GM23338 (cell line): ENCODE measurements at regions not wholly inside any gene's neighbourhood (a gene's known extent, or its start where the extent isn't known, plus 50 kb on each side); places are given as distances from the start of the nearest gene placed in this dataset.

Experiments used
- ATAC-seq: fragments of 200-7000 bp; cut with Tn5 transposase; 3 replicates; pipeline ENCODE4 v1.9.1; 2020
- DNase-seq: peaks from one replicate; pipeline ENCODE4 v3.0.0-alpha.2; 2015; ENCODE audit warnings: low spot score
- H2AFZ ChIP-seq: fragments of 200-600 bp; sonication (generic); 2 replicates; pipeline ENCODE4 v1.8.0; 2016; ENCODE audit warnings: antibody characterized with exemption, mild to moderate bottlenecking, moderate library complexity
- H3F3A ChIP-seq: fragments of 200-600 bp; sonication (generic); replicated peaks from 2 replicates; pipeline ENCODE4 v1.8.0; 2017; ENCODE audit warnings: antibody characterized with exemption, mixed run types, low read depth
- H3K27ac ChIP-seq: fragments of 200-600 bp; sonication (generic); 2 replicates; pipeline ENCODE4 v1.6.1; 2016; ENCODE audit warnings: low read depth
- H3K27me3 ChIP-seq: fragments of 200-600 bp; sonication (generic); 2 replicates; pipeline ENCODE4 v1.8.0; 2016; ENCODE audit warnings: mild to moderate bottlenecking, mixed run types, moderate library complexity; ENCODE audit not compliant: insufficient read depth
- H3K36me3 ChIP-seq: fragments of 200-600 bp; sonication (generic); 2 replicates; pipeline ENCODE4 v1.8.0; 2016; ENCODE audit warnings: mild to moderate bottlenecking; ENCODE audit not compliant: insufficient read depth
- H3K4me1 ChIP-seq: fragments of 200-600 bp; sonication (generic); 2 replicates; pipeline ENCODE4 v1.8.0; 2016; ENCODE audit warnings: mild to moderate bottlenecking, moderate library complexity; ENCODE audit not compliant: insufficient read depth
- H3K4me2 ChIP-seq: fragments of 200-600 bp; sonication (generic); 2 replicates; pipeline ENCODE4 v1.7.1; 2017; ENCODE audit warnings: mixed run types
- H3K4me3 ChIP-seq: fragments of 200-600 bp; sonication (generic); 2 replicates; pipeline ENCODE4 v1.6.1; 2016; ENCODE audit warnings: mixed run types
- H3K79me2 ChIP-seq: fragments of 200-600 bp; sonication (generic); replicated peaks from 2 replicates; pipeline ENCODE4 v1.8.0; 2017; ENCODE audit warnings: mild to moderate bottlenecking; ENCODE audit not compliant: insufficient read depth
- H3K9me2 ChIP-seq: fragments of 200-600 bp; sonication (generic); 2 replicates; pipeline ENCODE4 v1.8.0; 2017; ENCODE audit not compliant: insufficient read depth
- H4K20me1 ChIP-seq: fragments of 200-600 bp; sonication (generic); replicated peaks from 2 replicates; pipeline ENCODE4 v1.8.0; 2017; ENCODE audit warnings: mild to moderate bottlenecking; ENCODE audit not compliant: insufficient read depth
- H3K27ac Mint-ChIP-seq: 2 replicates; pipeline ENCODE4 v1.8.0; 2020; ENCODE audit warnings: inconsistent platforms, mild to moderate bottlenecking, moderate library complexity, mixed read lengths
- H3K27me3 Mint-ChIP-seq: 3 replicates; pipeline ENCODE4 v1.8.0; 2022; ENCODE audit warnings: low read depth, mild to moderate bottlenecking, moderate library complexity, mixed read lengths, inconsistent platforms; ENCODE audit not compliant: insufficient read depth, poor library complexity
- H3K36me3 Mint-ChIP-seq: 3 replicates; pipeline ENCODE4 v1.8.0; 2021; ENCODE audit warnings: low read depth, mild to moderate bottlenecking, inconsistent platforms, moderate library complexity, mixed read lengths
- H3K4me1 Mint-ChIP-seq: 3 replicates; pipeline ENCODE4 v1.8.0; 2020; ENCODE audit warnings: mild to moderate bottlenecking, inconsistent platforms, mixed read lengths
- H3K4me3 Mint-ChIP-seq: 3 replicates; pipeline ENCODE4 v1.8.0; 2021; ENCODE audit warnings: moderate library complexity, mild to moderate bottlenecking, inconsistent platforms, mixed read lengths
- H3K9me3 Mint-ChIP-seq: 3 replicates; pipeline ENCODE4 v1.8.0; 2020; ENCODE audit warnings: moderate library complexity, mild to moderate bottlenecking, inconsistent platforms, mixed read lengths
- EZH2phosphoT487 ChIP-seq: fragments of 200-600 bp; sonication (generic); IDR thresholded peaks from one replicate; pipeline ENCODE4 v1.8.1; 2018; ENCODE audit warnings: antibody characterized with exemption; ENCODE audit not compliant: unreplicated experiment
- JUNB ChIP-seq: IDR thresholded peaks from one replicate; pipeline ENCODE4 v1.6.1; 2016; ENCODE audit warnings: antibody characterized with exemption; ENCODE audit not compliant: unreplicated experiment
- NANOG ChIP-seq: IDR thresholded peaks from 2 replicates; pipeline ENCODE4 v1.6.1; 2016; ENCODE audit warnings: antibody characterized with exemption, borderline replicate concordance
- ZNF331 ChIP-seq: fragments of 250-450 bp; sonication (Bioruptor Pico); IDR thresholded peaks from 2 replicates; pipeline ENCODE4 v1.5.0; 2020; ENCODE audit warnings: low read depth, mild to moderate bottlenecking, moderate library complexity
- TF ChIP-seq, protein P1 (sequence below): IDR thresholded peaks from 2 replicates; pipeline ENCODE4 v1.6.1; 2016; ENCODE audit warnings: antibody characterized with exemption
- TF ChIP-seq, protein P2 (sequence below): fragments of 250-450 bp; sonication (Bioruptor Pico); IDR thresholded peaks from 2 replicates; pipeline ENCODE4 v1.5.0; 2020; ENCODE audit warnings: mild to moderate bottlenecking, moderate library complexity
- TF ChIP-seq, protein P3 (sequence below), 2 experiments: fragments of 200-600 bp in 1 of 2; sonication (generic) in 1 of 2; conservative IDR thresholded peaks; 2 replicates each; pipeline versions ENCODE4 v1.5.1 to v1.6.1; 2016 to 2017; ENCODE audit warnings: antibody characterized with exemption in 2 of 2, low read depth in 2 of 2, mild to moderate bottlenecking in 2 of 2, moderate library complexity in 1 of 2

DNA sequence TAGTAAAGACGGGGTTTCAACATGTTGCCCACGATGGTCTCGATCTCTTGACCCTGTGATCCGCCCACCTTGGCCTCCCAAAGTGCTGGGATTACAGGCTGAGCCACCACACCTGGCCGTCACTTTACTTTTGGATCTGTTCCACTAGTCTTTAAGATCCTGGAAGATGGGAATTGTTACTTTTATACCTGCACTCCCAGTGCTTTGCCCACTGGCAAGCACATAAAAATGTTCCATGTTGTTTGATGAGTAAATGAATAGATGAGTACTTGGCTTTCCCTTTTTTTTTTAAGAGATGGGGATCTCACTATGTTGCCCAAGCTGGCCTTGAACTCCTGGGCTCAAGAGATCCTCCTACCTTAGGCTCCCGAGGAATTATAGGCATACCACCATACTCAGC lies 84.8 kb upstream of the SASH1 start:
- Histone ChIP-seq H4K20me1 (no peaks in the 10 kb centered on the region), H3K4me3 (no peak overlapping the region), H2AFZ (no peak overlapping the region), H3K36me3 (no peaks in the 10 kb centered on the region), H3F3A (no peaks in the 10 kb centered on the region), H3K4me1 (peaks cover 16% of the 10 kb centered on the region), H3K79me2 (no peaks in the 10 kb centered on the region), H3K27me3 (no peaks in the 10 kb centered on the region), H3K27ac (no peak overlapping the region), H3K4me2 (no peak overlapping the region), H3K9me2 (no peaks in the 10 kb centered on the region; the same call in 1 of the 2 replicates)
- no peaks in the 10 kb centered on the region for H3K9me3 Mint-ChIP-seq
- no peak for DNase-seq
- no peaks in the 10 kb centered on the region for H3K36me3 Mint-ChIP-seq
- TF ChIP-seq, protein P1, sequence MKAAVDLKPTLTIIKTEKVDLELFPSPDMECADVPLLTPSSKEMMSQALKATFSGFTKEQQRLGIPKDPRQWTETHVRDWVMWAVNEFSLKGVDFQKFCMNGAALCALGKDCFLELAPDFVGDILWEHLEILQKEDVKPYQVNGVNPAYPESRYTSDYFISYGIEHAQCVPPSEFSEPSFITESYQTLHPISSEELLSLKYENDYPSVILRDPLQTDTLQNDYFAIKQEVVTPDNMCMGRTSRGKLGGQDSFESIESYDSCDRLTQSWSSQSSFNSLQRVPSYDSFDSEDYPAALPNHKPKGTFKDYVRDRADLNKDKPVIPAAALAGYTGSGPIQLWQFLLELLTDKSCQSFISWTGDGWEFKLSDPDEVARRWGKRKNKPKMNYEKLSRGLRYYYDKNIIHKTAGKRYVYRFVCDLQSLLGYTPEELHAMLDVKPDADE, result no peak
- TF ChIP-seq EZH2phosphoT487 (no peak), JUNB (no peak), NANOG (no peak), ZNF331 (CRISPR knock-in tag) (no peak)
- TF ChIP-seq, protein P2, sequence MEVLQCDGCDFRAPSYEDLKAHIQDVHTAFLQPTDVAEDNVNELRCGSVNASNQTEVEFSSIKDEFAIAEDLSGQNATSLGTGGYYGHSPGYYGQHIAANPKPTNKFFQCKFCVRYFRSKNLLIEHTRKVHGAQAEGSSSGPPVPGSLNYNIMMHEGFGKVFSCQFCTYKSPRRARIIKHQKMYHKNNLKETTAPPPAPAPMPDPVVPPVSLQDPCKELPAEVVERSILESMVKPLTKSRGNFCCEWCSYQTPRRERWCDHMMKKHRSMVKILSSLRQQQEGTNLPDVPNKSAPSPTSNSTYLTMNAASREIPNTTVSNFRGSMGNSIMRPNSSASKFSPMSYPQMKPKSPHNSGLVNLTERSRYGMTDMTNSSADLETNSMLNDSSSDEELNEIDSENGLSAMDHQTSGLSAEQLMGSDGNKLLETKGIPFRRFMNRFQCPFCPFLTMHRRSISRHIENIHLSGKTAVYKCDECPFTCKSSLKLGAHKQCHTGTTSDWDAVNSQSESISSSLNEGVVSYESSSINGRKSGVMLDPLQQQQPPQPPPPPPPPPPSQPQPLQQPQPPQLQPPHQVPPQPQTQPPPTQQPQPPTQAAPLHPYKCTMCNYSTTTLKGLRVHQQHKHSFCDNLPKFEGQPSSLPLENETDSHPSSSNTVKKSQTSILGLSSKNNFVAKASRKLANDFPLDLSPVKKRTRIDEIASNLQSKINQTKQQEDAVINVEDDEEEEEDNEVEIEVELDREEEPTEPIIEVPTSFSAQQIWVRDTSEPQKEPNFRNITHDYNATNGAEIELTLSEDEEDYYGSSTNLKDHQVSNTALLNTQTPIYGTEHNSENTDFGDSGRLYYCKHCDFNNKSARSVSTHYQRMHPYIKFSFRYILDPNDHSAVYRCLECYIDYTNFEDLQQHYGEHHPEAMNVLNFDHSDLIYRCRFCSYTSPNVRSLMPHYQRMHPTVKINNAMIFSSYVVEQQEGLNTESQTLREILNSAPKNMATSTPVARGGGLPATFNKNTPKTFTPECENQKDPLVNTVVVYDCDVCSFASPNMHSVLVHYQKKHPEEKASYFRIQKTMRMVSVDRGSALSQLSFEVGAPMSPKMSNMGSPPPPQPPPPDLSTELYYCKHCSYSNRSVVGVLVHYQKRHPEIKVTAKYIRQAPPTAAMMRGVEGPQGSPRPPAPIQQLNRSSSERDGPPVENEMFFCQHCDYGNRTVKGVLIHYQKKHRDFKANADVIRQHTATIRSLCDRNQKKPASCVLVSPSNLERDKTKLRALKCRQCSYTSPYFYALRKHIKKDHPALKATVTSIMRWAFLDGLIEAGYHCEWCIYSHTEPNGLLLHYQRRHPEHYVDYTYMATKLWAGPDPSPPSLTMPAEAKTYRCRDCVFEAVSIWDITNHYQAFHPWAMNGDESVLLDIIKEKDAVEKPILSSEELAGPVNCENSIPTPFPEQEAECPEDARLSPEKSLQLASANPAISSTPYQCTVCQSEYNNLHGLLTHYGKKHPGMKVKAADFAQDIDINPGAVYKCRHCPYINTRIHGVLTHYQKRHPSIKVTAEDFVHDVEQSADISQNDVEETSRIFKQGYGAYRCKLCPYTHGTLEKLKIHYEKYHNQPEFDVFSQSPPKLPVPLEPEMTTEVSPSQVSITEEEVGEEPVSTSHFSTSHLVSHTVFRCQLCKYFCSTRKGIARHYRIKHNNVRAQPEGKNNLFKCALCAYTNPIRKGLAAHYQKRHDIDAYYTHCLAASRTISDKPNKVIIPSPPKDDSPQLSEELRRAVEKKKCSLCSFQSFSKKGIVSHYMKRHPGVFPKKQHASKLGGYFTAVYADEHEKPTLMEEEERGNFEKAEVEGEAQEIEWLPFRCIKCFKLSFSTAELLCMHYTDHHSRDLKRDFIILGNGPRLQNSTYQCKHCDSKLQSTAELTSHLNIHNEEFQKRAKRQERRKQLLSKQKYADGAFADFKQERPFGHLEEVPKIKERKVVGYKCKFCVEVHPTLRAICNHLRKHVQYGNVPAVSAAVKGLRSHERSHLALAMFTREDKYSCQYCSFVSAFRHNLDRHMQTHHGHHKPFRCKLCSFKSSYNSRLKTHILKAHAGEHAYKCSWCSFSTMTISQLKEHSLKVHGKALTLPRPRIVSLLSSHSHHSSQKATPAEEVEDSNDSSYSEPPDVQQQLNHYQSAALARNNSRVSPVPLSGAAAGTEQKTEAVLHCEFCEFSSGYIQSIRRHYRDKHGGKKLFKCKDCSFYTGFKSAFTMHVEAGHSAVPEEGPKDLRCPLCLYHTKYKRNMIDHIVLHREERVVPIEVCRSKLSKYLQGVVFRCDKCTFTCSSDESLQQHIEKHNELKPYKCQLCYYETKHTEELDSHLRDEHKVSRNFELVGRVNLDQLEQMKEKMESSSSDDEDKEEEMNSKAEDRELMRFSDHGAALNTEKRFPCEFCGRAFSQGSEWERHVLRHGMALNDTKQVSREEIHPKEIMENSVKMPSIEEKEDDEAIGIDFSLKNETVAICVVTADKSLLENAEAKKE (CRISPR knock-in tag), result no peak
- TF ChIP-seq, protein P3, sequence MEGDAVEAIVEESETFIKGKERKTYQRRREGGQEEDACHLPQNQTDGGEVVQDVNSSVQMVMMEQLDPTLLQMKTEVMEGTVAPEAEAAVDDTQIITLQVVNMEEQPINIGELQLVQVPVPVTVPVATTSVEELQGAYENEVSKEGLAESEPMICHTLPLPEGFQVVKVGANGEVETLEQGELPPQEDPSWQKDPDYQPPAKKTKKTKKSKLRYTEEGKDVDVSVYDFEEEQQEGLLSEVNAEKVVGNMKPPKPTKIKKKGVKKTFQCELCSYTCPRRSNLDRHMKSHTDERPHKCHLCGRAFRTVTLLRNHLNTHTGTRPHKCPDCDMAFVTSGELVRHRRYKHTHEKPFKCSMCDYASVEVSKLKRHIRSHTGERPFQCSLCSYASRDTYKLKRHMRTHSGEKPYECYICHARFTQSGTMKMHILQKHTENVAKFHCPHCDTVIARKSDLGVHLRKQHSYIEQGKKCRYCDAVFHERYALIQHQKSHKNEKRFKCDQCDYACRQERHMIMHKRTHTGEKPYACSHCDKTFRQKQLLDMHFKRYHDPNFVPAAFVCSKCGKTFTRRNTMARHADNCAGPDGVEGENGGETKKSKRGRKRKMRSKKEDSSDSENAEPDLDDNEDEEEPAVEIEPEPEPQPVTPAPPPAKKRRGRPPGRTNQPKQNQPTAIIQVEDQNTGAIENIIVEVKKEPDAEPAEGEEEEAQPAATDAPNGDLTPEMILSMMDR (conservative IDR thresholded peaks at IDR 0.05; ENCODE audit: low read depth in 2 of 2), result no peak
- H3K27ac Mint-ChIP-seq, result no peak overlapping the region
- H3K27me3 Mint-ChIP-seq, result peaks cover 3% of the 10 kb centered on the region
- no peak overlapping the region for H3K4me3 Mint-ChIP-seq
- ATAC-seq, result no peak
- peaks cover 17% of the 10 kb centered on the region for H3K4me1 Mint-ChIP-seq
